EH (cell line): ENCODE measurements at regions not wholly inside any gene's neighbourhood (a gene's known extent, or its start where the extent isn't known, plus 50 kb on each side); places are given as distances from the start of the nearest gene placed in this dataset.

Experiments
- DNase-seq: peaks from one replicate; pipeline ENCODE4 v3.0.0-alpha.2; 2015; ENCODE audit warnings: low read depth

- DNase-seq, result no peak
Measured at GRCh38 chr7:115883629-115884028, 146.9 kb downstream of the TFEC start.

- DNase-seq, result no peak
Measured at GRCh38 chr7:115881476-115881875, 149.1 kb downstream of the TFEC start.

GRCh38 chr7:115879171-115879570 lies 151.4 kb downstream of the TFEC start:
- DNase-seq, result no peak

- DNase-seq, result no peak
Measured at GRCh38 chr7:115869801-115870200, 160.8 kb downstream of the TFEC start.

- no peak for DNase-seq
Measured at GRCh38 chr7:115869190-115869589, 161.4 kb downstream of the TFEC start.

- no peak for DNase-seq
Measured at GRCh38 chr7:115868369-115868768, 162.2 kb downstream of the TFEC start.

GRCh38 chr7:115864082-115864481 lies 166.5 kb downstream of the TFEC start:
- DNase-seq, result no peak

GRCh38 chr7:115851291-115851690 lies 179.3 kb downstream of the TFEC start:
- DNase-seq, result peak; percentile 53

GRCh38 chr7:115850774-115851173 lies 179.8 kb downstream of the TFEC start:
- DNase-seq, result no peak

- no peak for DNase-seq
Measured at GRCh38 chr7:115844857-115845256, 185.7 kb downstream of the TFEC start.

- DNase-seq, result peak; percentile 3
Measured at GRCh38 chr7:115840702-115841101, 189.9 kb downstream of the TFEC start.

GRCh38 chr7:115838829-115839228 lies 191.7 kb downstream of the TFEC start:
- no peak for DNase-seq

GRCh38 chr7:115831371-115831770 lies 199.2 kb downstream of the TFEC start:
- DNase-seq, result no peak

GRCh38 chr7:115827305-115828045 lies 203.1 kb downstream of the TFEC start:
- no peak for DNase-seq

- no peak for DNase-seq
Measured at GRCh38 chr7:115825456-115826115, 205.0 kb downstream of the TFEC start.

- no peak for DNase-seq
Measured at GRCh38 chr7:115822801-115823200, 207.8 kb downstream of the TFEC start.

- DNase-seq, result no peak
Measured at GRCh38 chr7:115822380-115822779, 208.2 kb downstream of the TFEC start.

- no peak for DNase-seq
Measured at GRCh38 chr7:115816318-115816974, 214.1 kb downstream of the TFEC start.

- no peak for DNase-seq
Measured at GRCh38 chr7:115812794-115813193, 217.8 kb downstream of the TFEC start.

GRCh38 chr7:115805458-115805857 lies 225.1 kb downstream of the TFEC start:
- no peak for DNase-seq

- no peak for DNase-seq
Measured at GRCh38 chr7:115802415-115802814, 228.1 kb downstream of the TFEC start.

- no peak for DNase-seq
Measured at GRCh38 chr7:115799430-115799829, 231.1 kb downstream of the TFEC start.
